Cerebellar nuclear complex (tissue), 1 donor: ENCODE measurements at regions not wholly inside any gene's neighbourhood (a gene's known extent, or its start where the extent isn't known, plus 50 kb on each side); places are given as distances from the start of the nearest gene placed in this dataset.

Source experiments
- DNase-seq, 2 experiments: peaks; one replicate each; lab custom pipeline; 2025; lab: John Stamatoyannopoulos, UW

DNA sequence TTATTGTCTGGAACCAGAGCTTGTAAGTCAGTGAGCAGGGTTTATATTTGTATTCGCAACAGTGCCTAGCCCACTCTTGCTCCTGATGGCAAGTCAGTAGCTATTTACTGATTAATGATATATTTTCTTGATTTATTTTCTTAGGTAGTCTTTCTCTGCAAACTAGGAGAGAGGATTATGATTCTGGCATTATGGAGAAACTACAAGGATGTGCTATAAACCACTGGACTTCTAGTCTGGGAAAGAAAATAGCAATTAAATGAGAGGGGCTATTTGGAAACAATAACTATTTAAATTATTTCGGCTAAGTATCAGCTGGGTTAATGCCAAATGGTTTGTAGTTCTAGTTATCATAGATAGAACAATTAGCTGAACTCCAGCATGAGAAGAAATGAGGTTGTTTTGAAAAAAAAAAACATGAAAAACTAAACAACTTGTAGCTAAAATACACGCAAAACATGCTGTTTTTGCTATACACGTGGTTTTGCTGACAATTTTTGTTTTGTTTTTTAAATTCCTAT lies 304.9 kb upstream of the TCF21 start:
- no peak for DNase-seq

DNA sequence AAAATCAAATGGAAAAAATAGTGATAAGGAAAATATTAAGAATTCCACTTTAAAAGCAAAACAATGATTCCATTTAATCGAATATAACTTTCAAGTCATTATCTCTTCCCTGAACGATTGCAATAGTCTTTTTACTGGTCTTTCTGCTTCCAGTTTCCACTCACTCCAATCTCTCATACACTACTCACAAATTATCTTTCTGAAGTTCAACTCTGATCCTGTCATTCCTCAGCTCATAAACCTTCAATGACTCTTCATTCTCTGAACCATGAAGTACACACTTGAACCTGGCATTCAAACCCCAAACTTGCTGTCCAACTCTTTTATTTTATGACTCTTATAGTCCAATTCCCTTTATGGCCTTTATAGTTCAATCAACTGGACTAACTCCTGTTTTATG lies 304.1 kb upstream of the TCF21 start:
- no peak for DNase-seq

DNA sequence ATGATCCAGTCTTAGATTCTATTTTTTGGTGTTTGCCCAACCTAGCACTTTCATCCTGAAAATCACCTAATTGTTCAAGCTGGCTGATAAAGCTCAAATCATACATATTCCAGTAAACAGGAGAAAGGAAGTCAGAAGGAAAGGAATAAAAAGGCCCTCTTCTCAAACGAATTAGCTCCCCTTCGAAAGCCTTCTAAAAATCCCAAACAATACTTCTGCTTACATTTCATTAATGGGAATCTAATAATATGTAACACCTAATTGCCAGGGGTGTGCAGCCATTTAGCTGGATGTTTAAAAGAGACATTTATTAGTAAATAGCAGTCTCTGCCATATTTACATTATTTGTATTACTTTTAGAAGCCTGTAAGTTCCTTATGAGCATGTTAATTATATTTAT lies 302.9 kb upstream of the TCF21 start:
- no peak for DNase-seq

DNA sequence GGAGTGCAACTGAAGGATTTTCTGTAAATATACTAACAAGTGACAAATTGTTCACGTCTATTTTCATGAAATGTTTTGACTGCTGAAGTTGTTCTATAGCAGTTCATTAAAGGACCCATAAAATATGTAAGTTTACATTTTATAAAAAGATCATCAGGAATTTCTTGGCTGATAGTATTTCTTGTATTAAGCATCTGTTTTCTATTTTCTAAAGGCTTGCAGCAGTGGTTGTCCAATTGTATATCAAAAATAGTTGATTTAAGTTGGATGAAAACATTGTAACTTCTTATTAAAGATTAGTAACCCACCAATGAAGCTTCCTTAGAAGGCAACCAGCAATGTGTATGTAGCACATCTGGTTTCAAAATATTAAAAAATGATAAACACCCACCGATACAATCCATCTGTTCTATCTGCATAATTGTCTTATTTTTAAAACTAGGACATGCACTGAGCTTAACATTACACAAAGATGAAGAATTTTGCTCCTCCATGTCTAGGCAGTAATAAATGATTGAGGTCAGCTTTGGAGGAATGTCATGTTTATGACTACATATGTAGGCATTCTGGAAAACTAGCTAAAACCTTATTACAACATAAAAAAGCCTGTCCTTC lies 301.3 kb upstream of the TCF21 start:
- no peak for DNase-seq

DNA sequence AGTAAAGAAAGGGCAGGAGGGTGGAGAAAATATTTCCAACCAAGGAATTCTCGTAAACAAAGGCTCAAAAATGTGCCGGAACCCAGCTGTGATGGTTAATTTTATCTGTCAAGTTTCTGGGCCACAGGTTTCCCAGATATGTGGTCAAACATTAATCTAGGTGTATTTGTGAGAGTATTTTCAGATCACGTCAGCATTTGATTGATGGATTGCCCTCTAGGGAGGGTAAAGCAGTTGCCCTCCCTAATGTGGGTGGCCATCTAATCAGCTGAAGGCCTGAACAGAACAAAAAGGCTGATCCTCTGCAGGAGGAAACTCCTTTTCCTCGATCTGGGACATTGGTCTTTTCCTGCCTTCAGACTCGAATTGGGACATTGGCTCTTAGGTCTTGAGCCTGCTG lies 298.7 kb upstream of the TCF21 start:
- DNase-seq, result no peak

DNA sequence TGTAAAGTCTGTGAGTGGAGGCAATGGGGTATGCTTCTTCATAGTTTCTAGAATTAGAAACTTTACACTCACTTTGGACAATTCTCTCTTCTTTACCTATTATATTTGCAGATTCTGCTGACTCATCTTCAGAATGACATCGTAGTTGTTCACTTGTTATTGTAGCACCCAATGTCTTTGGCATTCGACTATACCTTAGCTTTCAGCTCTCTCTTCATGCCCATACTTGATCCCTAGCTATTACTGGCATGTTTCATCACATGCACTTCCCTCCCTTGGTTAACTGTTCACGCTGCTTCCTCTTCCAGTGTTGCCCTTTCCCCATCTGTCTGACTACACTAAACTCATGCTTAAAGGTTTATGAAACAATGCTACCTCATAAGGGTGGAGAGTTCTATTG lies 298.1 kb upstream of the TCF21 start:
- DNase-seq, result no peak

- DNase-seq, result no peak
Observed at GRCh38 chr6:133591275-133591674, 297.6 kb upstream of the TCF21 start.

- DNase-seq, result no peak
Observed at GRCh38 chr6:133594652-133595110, 294.2 kb upstream of the TCF21 start.

DNA sequence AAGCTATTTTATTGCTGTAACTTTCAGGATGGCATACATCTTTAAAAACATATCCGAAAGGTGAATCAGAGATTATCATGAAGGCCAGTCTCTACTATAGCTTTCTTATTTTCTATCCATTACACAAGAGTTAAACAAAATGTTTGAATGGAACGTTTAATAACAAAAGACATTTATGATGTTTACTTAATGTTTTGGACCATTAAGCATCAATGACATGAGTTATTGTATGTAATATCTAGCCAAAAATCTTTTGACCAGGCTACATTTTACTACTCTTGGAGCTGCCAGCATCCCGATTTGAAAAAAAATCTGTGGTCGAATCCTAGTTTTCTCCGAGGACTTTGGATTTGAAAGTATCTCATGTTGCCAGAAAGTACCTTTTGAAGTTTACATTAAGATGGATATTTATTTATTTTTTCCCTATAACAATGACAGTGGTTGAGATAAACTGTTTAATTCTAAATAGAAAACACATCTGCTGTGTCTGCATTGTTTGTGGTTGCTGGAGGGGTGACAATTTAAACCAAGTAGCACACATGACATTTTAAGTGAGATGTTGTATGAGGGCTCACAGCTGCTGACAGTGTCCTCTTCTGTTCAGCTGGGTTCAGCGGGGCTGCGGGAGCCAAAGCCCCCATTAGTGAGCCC lies 293.7 kb upstream of the TCF21 start:
- no peak for DNase-seq

DNA sequence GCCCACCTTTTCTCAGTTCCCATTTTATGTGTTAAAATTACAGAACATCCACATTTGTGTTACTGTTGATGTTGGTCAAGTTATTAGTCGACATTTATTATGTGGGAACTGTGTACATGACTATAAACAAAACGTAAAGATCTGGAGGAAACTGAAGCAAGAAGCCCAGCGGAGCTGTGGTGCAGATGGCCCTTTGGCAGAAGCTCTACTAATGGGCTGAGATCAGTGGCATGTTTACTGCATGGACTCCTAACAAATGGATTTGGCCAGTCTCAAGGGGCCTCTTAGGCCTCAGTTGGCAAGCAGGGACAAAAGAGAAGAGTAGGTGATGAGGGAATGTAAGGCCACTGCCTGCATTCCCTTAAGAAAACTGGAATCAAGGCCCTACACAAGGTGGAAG lies 282.1 kb upstream of the TCF21 start:
- DNase-seq, result no peak

DNA sequence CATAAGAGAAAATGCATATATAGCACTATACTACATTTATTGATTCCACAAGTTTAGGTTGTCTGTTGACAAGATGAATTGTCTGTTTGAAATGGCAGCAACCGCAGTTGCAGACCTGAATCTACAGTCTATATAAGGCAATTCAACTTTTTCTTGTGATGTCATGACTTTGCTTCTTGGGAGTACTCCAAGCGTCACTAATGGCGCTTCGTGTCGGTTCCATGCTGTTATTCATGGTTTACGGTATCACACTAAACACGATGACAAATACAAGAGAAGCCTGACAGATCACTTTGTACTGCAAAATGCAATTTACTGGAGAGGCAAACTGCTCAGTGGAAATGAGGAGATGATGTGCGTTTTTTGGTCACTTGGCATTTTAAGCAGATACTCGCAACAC lies 280.3 kb upstream of the TCF21 start:
- no peak for DNase-seq

- no peak for DNase-seq
Observed at GRCh38 chr6:133609415-133610226, 279.3 kb upstream of the TCF21 start.

DNA sequence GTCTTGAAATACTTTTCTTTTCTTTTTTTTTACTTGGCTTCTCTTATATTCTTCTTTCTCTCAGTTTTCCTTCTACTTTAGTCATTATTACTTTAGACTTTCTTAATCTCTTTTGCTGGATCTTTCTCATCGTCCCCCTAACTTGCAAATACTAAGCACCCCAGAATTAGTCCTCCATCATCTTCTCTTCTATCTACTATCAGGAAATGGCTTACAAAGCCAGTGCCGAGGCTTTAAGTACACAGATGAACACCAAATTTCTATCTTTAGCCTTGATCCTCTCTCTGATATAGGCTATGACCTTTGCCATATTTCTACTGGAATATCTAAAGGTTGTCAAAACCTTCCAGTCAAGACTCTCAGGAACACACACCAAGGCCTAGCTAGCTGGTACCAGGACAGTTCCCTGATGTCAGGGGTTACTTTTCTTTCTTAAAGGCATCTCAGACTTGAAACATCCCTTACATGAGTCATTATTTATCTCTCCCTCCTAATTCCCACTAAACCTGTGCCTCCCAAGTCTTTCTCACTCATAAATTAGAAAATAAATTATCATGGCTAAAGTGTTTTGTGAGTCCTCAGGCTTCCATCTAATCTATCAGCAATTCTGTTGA lies 278.6 kb upstream of the TCF21 start:
- DNase-seq, result no peak

DNA sequence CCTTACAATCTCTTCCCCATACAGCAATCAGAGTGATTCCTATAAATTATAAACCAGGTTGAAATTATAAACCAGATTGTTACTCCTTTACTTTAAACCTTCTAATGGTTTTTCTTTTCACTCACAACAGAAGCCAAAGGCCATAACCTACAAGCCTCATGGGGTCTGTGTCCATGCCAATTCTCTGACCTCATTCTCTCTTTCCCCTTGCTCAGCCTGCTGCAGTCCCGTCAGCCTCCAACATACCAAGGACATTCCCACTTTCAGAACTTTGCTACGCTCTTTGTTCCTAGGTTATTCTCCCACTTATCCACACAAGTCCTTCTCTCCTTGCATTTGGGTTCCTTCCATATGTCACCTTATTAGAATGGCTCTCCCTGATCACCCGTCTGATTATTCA lies 277.9 kb upstream of the TCF21 start:
- DNase-seq, result no peak

DNA sequence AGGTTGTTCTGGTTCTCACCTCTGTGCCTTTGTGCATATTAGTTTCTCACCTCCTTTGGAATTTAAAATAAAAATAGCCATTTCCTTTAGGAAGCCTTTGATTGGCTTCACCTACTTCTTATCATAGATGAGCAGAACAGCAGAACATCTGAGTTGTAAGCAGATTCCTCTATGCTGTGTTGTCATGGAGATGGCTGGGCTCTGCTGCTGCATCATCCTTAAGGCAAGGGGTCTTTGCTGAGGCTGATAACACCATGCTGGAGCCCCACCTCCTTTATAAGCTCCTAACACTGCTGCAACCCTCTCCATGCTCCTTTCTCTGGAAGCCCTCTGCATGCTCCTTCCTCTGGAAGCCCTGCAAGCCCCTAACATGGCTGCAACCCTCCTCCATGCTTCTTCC lies 276.5 kb upstream of the TCF21 start:
- DNase-seq, result no peak

- no peak for DNase-seq
Observed at GRCh38 chr6:133613211-133613610, 275.7 kb upstream of the TCF21 start.

DNA sequence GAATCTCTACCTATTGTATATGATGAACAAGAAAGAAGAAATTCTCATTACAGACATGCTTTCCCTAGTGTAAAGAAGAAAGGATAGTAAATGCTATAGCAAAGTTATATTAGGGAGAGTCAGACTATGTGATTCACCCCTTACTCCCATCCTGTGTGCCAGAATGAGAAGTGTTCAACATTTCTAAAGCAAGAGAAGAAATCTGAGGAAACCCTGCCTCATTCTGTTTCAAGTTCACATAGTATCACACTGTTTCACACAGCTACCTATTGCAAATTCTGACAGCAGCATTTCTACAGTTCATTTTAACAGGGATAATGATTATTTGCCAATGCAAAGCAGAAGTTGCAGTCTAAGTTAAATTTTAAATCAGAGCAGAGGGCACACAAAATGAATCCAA lies 267.2 kb upstream of the TCF21 start:
- no peak for DNase-seq

DNA sequence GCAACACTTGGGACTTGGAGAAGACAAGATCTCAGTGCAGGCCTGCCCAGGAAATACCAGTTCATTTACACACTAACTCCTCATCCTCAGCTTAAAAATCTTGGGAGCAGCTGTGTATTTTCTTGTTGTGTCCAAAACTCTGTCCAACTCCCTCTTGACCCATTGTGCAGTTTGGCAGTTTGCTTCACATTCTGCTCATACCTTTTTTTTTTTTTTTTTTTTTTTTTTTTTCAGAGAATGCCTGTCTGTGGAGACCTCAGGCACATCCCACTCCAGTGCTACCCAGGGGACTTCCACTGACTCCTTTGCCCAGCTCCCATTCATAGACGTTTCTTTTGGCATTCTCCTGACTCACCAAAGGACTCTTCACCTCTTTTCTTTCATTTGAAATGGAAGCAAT lies 265.8 kb upstream of the TCF21 start:
- no peak for DNase-seq

DNA sequence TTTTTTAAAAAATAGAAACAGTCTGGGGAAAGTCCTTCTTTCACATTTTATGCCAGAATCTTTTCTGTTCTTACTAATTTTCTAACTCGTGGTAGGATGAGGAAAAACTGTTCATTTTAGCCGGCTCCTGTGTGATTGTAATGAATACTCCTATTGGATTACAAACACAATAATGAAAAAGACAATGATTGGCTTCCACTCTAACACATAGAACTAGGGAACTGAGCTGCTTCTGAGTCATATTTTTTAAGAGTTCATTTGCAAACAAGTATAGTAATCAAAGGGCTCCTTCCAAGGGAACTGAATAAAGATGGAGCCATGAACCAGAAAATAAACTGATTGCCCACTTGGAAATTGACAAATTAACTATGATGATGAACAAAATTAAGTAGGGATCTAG lies 265.3 kb upstream of the TCF21 start:
- no peak for DNase-seq

GRCh38 chr6:133626096-133626666 lies 262.7 kb upstream of the TCF21 start:
- no peak for DNase-seq

- DNase-seq, result no peak
Observed at GRCh38 chr6:133629970-133630369, 258.9 kb upstream of the TCF21 start.

GRCh38 chr6:133630651-133631050 lies 258.3 kb upstream of the TCF21 start:
- no peak for DNase-seq
